NCI-H226 (cell line): ENCODE measurements at regions not wholly inside any gene's neighbourhood (a gene's known extent, or its start where the extent isn't known, plus 50 kb on each side); places are given as distances from the start of the nearest gene placed in this dataset.

Experiments used
- DNase-seq: peaks from one replicate; pipeline ENCODE4 v3.0.0-alpha.2; 2015

DNA sequence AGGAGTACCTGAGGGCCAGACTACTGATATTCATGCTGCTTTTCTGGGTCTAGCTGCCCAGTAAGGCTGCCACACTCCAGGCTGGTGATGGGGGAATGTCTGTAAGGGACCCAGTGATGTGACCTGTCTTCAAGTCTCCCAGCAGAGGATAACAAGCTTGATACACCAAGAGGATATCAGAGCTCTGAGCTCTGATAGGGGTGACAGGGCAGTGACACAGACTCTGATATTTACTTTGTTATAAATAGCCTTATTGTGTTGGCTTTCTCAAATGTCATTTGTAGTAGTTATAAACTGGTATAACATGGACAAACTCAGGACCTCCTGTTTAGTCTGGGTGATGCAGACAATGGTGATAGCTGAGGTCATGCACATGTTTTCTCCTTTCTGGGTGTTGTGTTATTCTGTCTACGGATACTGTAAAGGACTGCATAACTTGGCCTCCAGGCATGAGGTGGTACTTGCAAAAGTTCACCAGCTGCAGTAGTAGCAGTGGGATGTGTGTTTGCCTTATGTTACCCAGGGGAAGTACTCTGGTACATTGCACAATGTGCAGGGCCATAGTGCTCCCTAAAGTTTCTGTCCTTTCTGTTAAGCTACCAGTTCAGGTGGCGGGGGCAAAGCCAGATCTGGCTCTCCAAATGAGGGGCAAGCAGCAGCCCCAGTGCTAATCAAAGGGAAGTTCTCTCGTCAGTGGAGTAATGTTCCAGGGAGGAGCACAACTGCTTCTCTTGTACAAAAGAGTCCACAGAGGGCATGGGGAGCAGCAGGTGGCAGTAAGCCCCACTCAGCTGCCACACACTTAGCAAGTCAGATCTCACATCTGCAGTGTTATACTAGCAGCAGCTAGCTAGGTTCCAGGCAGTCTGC is 812.2 kb downstream of the JRKL start:
- no peak for DNase-seq

DNA sequence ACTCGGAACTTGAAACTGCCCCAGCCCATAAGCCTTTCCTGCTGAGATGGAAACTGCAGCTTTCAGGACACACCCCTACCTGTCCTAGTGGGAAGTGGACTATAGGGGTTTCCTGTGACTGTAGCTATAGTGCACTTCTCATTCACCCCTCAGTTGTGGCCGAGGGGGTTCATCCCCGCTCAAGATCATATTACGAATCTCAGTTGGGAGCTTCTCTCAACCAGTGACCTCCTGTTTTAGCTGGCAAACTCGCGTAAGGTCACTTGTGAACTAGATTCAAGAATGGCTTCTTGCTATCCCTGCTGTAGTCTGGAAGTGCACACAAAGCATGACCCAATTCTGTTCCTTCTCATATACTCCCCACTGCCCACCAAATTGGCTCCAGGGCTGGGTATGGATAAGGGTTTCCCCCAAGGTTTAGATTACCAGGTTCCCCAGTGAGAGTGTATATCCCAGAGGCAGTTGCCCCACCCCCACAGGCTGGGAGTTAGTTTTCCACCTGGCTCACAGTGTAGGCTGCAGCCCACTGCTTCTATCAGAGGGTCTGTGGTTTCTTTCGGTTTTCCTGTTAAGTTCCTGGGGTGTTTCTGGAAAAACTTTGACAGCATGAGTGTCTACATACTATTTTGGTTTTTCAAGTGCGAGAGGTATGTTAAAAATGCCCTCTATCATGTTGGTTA is 812.9 kb downstream of the JRKL start:
- no peak for DNase-seq

DNA sequence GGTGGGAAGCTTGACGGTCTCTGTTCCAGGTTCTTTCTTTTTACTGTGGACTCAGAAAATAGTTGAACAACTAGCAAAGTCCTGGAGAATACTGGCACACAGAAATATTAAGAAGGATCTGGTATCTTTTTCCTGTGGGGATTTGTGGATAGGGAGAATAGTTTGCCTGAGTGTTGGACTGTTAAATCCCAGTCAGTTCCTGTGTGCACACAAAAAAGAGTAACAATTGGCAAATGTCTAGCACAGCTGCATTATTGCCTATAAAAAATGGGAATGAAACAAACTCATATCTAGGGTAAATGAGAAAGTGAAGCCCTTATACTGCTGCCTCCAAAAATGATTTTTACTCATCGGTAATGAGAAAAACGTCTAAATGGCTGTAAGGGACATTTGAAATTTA is 828.2 kb downstream of the JRKL start:
- DNase-seq, result no peak

DNA sequence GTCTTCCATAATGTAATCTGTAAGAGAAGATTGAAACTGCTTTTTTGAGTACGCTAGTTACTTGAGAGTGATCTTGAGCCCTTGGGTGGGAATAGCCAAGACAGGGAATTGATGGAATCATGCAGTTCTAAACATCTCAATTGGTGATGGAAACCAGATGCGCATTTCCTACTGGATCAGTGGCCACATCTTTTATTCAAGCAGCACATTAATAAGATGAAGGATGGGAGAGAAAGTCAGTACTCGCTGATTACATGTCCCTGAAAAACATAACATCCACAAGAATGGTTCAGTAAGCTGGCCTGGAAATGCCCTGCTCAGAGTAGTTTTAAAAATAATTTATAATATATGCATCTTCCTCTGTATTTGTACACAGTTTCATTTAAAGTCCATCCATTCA is 833.8 kb downstream of the JRKL start:
- DNase-seq, result no peak

DNA sequence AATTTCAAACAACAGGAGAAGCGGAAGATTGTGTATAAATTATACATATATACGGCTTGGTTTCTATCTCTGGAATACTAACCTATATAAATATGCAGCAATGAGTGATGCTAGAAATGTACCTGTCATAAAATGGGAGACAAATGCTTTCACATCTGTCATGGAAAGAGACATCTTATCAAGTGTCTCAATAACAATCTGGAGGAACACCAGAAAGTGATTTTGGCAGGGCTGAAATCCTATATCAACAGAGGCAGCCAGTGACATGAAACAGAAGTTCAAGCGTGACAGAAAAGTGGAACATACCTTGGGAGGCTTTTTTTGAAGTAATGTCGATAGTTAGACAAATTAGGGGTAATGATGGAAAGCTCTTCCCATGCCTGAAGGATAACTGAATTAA is 834.6 kb downstream of the JRKL start:
- DNase-seq, result no peak

DNA sequence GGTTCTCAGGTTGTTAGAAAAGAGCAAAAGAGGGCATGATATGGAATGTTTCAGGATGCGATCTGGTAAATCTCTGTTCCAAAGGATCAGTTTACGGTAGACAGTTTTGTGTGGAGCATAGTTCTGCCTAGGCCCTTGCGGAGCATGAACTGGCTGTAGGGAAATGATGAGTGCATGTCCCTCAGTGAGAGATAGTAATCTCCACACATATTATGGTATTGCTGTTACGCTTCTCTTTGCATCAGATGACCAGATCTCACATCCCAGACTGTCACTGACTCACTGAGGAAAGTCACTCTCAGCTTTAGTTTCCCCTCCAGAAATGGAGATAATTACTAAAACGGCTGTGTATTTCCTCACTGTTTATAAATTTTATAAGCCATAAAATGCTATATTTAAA is 836.0 kb downstream of the JRKL start:
- DNase-seq, result no peak

DNA sequence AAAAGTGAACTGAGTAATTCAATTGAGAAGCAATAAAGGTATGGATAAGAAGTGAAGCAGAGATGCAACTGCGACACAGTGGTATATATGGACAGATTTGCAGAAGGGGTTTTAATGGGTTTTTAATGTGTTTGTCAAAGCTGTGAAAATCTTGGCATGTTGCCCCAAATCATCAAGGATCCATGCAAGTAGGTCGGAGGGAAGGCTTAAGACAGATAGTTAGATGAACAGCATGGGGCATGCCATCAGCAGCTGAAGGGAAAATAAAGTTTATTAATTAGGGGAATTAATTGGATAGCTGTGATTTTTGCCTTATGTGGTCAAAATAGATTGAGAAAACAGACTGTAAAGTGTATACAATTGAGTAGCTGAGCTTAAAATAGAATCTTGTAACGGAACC is 840.1 kb downstream of the JRKL start:
- no peak for DNase-seq

DNA sequence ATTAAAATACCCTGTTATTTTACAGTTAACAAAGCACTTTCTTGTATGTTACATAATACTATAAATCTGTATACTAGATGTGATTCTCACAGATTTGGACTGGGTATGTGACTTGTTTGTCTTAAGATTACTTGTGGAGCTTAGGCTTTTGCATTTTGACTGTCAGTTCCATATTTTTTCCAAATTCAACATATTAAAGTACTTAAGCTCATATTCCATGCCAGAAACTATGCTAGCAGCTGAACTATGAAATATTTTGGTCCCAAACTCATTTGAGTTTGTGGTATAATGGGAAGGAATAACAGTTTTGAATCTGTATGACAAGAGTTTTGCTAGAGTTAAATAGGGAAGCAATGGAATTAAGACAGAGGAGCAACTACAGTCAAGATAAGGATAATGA is 841.4 kb downstream of the JRKL start:
- DNase-seq, result no peak

DNA sequence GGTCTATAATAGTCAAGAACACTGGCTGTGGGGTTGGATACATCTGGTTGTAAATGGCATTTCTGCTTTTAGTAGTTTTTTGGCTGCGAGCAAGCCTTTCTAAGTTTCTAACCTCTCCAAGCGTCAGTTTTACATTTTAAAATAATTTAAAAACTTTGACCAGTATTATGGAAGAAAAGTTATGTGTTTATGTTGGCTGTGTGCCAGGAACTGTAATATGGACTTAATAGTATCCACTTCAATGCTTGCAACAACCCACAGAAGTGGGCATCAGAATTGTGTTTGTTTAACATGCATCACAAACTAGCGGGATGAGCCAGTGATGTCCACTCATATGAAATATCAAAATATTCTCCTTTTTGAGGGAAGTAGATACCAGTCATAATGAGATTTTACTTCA is 844.2 kb downstream of the JRKL start:
- DNase-seq, result no peak

DNA sequence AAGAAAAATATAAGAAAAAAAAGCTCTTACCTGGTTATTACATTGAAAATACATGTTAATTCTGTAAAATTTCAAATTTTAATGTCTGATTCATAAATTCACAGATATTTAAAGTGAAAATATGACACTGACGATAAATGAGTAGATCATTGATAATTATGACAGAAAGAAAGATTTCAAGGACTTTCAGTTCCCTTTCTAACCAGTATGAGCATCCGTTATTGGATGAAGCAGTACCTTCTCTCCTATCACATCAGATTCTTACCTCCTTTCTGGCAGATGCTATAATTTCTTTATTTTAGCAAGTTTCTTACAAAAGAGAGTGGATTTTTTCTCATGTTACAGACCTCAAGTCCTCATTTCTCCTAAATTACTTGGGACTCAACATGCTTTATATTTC is 847.3 kb downstream of the JRKL start:
- DNase-seq, result no peak

DNA sequence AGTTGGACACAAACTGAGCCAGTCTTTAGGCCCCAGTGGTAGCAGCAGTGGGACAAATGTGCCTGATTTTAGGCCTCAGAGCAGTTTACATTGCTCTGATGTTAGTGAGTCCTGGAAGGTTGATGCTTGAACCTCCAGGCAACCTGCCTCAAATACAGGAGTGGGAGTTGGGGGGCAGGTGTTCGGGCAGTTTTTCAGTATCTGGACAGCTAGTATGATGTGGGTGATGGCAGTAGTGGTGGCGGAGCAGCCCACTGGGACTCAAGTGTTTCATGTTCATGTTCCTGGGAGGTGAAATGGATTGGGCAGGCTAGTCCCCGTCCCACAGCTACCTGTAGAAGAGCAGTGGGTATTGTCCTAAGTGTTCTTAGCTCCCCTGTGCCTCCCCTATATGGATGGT is 857.8 kb downstream of the JRKL start:
- DNase-seq, result no peak

DNA sequence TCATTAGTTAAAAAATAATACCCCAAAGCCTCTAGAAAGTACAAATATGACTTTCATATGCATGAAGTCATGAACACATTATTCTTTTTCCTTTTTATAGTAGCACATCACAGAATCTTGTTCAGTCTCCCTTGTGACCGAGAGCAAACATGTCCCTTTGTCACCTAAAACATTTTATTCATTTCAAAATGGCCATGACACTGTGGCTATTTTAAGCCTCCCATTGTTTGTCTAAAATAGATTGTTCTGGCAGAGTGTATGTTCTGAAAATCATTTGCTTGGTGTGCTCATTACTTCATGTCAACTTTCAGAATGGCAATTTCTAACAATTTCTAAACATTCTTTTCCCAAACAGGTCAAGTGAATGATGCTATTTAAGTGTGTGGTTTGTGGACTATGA is 865.0 kb downstream of the JRKL start:
- no peak for DNase-seq

DNA sequence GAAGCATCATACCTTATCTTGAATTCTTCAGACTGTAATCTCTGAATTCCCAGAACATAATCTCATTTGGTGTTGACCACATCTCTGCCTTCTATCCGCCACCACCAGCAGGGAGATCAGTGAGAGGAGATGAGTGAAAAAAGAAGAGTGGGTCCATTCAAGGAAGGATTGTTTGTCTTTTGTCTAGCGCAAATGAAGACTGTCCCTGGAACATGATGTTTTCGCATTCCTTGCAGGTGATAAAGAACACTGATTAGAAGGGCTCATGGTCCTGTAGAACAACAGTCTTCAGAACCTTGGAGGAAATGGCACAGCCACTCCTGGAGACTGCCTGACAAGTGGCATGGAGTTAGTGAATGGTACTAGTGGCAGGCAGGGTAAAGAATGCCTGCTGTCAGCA is 869.6 kb downstream of the JRKL start:
- DNase-seq, result no peak

DNA sequence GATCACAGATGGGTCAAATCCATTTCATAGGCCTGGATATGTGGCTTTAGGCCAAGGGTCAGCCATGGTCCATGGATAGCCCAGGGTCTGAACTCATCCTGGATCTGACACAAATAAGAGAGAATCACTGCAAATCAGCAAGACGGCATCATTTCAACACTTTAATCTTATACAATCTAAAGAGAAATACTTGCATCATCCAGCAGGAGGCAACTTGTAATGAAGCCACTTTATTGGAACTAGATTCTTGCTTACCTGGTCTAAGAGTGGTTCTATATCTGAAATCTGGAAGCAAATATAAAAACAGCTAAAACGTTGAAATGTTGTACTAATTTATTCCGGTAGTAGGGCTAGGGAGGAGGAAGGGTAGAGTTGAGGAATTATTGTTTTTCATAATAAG is 870.1 kb downstream of the JRKL start:
- no peak for DNase-seq

DNA sequence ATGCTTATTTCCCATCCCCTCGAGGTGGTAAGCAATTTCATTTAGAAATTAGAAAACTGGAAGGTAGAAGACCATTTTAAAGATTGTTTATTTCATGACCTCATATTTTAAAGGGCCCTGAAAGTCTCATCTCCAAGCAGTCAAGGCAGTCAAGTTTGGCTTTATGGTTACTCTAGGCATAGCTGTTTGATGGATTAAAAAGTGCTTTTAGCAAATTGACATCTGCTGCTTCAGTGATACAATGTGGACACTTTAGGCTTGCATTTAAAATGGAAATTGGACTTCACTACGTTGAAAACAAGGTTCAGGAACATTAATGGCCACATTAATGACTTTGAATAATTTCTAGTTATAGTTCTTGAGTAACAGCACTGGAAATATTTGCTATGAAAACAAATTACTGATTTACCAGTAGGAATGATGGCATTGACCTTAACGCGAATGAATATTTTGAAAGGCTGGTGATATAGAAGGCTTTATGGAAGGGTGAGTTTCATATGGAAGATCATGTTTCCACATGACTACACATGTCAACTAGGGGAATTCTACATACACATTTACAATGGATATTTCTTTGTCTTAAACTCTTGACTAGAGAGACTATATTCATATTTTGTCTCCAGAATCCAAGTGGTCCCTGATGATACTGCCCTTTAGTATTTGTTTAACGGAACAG is 873.5 kb downstream of the JRKL start:
- DNase-seq, result no peak

DNA sequence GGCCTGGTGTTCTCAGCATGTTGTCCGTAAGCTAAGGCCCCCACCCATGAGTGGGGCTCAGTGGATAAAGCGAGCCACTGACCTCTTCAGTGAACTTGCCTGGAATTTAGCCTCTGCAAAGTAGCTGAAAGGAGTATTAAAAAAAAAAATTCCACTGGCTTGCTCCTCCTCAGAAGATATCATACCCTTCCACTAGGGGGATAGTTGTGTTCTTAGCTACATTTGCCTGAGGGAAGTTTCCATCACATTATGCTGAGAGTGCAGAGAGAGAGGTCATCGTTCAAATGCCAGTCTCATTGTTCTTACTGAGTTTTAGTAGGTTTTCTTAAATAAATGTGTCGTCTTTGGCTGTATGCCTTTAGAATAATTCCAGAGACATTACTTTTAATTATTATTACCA is 879.7 kb downstream of the JRKL start:
- no peak for DNase-seq

DNA sequence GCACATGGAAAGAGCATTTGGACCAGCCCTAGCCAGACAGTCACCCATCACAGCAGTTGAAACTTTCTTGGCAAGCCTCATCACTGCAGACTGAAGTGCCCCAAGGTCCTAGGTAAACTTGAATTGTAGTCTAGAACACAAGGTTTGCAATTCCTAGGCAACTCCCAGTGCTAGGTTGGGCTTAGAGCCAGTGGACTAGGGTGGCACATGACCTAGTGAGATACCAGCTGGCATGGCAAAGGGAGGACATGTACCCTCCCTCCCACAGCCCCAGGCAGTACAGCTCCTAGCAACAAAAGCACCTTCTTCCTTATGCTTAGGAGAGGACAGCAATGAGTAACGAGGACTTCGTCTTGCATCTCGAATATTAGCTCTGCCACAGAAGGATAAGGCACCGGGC is 889.5 kb downstream of the JRKL start:
- no peak for DNase-seq

DNA sequence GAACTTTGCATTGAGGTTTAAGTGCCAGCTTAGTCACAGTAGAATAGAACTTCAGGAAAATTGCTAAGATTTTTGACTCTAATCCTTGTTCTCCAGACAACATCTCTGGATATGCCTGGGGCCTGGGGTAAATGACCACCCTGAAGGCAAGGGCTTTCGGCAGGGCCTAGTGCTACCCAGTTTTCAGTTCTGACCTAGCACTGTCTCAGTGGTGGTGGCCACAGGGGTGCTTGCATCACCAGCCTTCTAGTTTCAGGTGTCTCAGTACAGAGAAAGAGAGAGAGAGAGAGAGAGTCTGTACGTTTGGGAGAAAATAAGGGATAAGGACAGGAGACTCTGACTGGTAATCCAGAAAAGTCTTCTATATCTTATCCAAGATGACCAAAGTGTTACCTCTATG is 890.5 kb downstream of the JRKL start:
- DNase-seq, result no peak

DNA sequence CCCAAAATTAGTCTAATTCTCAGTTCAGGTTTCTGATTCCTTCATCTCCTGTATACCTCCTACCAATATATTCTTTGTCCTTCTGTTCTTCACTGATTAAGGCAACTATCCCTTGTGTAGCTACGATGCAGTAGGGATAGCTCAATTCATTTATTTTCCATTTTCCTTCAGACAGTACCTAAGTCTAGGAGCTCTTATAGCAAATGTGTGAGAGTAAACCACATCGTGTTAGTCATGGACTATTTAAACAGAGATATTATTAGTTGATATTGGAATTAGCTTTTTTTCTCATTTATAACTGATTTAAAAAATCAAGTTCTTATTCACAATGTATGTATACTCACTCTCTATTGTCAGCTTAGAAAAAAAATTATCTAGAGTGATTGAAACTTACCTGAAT is 900.0 kb downstream of the JRKL start:
- DNase-seq, result no peak

DNA sequence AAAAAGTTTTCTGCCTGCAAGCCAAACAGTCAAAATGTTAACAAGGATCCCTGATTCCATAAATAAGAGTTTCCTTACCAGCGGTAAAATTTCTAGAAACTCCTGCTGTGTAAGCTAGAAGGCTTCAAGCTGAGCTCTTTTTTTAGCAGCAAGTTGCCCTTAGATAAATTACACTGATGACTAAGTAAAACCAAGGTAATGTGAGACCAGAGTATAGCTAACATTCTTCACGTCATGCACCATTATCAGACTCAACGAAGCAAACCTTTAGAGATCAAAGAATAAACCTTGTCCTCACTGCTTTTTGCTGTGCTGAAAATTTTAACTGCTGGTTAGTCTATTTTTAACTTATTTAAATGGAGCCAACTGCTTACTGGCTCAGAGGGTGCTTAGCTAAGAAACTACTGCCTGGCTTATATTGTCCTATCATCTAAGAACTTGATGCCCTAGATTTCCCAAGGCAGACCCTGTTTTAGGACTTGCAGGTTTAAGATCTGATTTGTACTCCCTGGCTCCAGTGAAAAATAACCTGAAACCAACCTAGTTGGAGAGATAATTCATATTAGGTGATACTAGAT is 900.7 kb downstream of the JRKL start:
- no peak for DNase-seq

DNA sequence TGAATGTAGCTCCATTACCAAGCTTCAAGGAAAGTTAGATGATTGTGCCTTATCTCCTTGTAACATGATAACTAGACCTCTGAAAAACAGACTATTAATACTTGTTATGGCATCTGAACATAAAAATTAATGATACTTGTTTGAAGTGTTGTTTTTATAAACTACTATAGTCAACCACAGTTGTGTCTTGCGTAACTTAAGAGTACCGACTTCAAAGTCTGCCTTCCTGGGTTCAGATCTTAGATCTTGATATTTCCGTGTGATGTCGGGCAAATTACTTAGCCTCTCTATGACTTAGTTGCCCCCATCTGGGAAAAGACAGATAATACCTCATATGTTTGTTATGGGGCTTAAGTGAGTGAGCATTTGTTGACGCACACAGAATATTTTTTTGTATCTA is 906.5 kb downstream of the JRKL start:
- no peak for DNase-seq

DNA sequence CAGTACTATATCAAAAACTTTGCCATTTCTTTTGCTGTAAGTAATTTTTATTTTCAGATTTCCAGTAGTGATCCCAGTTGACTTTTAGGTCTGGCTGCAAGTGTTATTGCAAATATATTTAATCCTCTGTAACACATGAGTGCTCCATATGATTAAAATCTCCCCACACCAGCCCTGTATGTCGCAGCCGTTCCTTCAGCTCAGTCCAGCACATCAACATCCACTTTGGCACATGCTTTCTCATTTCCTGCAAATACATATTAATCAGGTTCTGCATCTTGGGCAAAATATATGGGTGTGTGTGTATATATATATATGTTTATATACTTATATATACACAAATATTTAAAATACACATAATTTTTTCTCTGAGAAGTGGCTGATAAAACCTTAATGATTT is 919.5 kb downstream of the JRKL start:
- DNase-seq, result no peak

DNA sequence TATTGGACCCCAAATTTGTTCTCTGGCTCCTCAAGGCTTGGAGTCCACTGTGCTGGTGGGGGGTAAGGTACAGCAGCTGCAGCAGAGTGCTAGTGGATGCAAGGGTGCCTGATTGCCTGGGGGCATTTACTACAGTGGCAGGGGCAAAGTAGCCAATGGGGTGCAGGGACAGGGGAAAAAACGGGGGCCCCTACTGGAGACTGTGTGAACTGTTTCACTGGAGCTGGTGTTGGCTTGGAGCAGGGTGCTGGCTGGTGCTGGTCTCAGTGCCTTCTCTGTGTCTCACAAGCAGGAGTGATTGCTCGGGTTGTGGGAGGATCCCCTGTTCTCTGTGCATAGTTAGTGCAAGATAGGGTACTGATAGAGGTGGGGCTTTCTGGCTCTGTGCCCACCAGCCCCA is 935.9 kb downstream of the JRKL start:
- no peak for DNase-seq

DNA sequence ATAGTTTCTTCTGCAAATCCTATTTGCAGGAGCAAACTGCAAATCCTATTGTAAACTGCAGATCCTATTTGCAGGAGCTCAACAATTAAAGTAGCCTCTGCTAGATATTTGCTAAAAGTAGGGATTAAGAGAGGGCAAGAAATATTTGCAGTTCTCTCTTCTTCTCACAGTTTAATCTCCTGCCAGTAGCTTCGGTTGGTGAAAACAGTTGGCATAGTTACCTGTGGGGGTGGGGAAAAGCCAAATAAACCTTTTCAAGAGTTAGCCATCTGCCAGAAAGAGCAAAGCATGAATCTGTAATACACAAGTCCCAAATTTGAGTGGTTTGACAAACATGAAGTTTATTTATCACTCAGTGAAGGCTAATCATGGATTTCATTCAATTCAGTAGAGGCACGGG is 942.5 kb downstream of the JRKL start:
- DNase-seq, result no peak
